Fibroblast of villous mesenchyme (primary cell): ENCODE measurements at regions not wholly inside any gene's neighbourhood (a gene's known extent, or its start where the extent isn't known, plus 50 kb on each side); places are given as distances from the start of the nearest gene placed in this dataset.

Source experiments
- DNase-seq: peaks from one replicate; pipeline ENCODE4 v3.0.0-alpha.2; 2010; ENCODE audit warnings: low read depth
- H3K4me3 ChIP-seq: 2 replicates; pipeline ENCODE4 v1.5.1; 2011; ENCODE audit warnings: low read depth, mild to moderate bottlenecking, low read length
- TF ChIP-seq, protein P1 (sequence below): IDR thresholded peaks from 2 replicates; pipeline ENCODE4 v1.5.1; 2012; ENCODE audit warnings: low read depth, mild to moderate bottlenecking, low read length; ENCODE audit not compliant: insufficient read depth

DNA sequence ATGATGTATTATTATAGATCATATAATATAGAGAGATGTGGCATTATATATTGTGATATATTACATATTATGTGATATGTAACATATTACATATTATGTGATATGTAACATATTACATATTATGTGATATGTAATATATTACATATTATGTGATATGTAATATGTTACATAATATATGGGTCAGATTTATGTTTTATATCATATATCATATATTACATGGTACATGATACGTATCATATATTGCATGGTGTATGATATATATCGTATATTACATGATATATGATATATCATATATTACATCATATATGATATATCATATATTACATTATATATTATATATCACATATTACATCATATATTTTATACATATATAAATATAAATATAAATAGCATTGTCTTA is 164.1 kb upstream of the NEBL start:
- TF ChIP-seq, protein P1, sequence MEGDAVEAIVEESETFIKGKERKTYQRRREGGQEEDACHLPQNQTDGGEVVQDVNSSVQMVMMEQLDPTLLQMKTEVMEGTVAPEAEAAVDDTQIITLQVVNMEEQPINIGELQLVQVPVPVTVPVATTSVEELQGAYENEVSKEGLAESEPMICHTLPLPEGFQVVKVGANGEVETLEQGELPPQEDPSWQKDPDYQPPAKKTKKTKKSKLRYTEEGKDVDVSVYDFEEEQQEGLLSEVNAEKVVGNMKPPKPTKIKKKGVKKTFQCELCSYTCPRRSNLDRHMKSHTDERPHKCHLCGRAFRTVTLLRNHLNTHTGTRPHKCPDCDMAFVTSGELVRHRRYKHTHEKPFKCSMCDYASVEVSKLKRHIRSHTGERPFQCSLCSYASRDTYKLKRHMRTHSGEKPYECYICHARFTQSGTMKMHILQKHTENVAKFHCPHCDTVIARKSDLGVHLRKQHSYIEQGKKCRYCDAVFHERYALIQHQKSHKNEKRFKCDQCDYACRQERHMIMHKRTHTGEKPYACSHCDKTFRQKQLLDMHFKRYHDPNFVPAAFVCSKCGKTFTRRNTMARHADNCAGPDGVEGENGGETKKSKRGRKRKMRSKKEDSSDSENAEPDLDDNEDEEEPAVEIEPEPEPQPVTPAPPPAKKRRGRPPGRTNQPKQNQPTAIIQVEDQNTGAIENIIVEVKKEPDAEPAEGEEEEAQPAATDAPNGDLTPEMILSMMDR: no peak
- no peak for DNase-seq
- H3K4me3 ChIP-seq: no peak overlapping the region

- DNase-seq: no peak
- no peak overlapping the region for H3K4me3 ChIP-seq
- TF ChIP-seq, protein P1: no peak
Observed at GRCh38 chr10:21060626-21061025, 163.5 kb upstream of the NEBL start.

- DNase-seq: no peak
- H3K4me3 ChIP-seq: no peak overlapping the region
- TF ChIP-seq, protein P1: no peak
Observed at GRCh38 chr10:21057989-21058388, 160.9 kb upstream of the NEBL start.

DNA sequence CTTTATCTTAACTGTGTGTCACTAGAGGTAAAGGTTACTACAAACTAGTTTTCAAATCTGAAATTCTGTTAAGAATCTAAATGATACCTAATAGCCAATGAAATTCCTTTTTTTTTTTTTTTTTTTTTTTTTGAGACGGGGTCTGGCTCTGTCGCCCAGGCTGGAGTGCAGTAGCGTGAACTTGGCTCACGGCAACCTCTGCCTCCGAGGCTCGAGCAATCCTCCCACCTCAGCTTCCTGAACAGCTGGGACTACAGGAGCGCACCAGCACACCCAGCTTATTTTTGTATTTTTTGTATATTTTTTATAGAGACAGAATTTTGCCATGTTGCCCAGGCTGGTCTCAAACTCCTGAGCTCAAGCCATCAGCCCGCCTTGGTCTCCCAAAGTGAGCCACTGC is 160.3 kb upstream of the NEBL start:
- TF ChIP-seq, protein P1: no peak
- DNase-seq: no peak
- H3K4me3 ChIP-seq: no peak overlapping the region

- TF ChIP-seq, protein P1: no peak
- H3K4me3 ChIP-seq: no peak overlapping the region
- DNase-seq: no peak
Observed at GRCh38 chr10:21056461-21056860, 159.3 kb upstream of the NEBL start.

GRCh38 chr10:21055339-21056135 is 158.4 kb upstream of the NEBL start:
- TF ChIP-seq, protein P1: no peak
- no peak overlapping the region for H3K4me3 ChIP-seq
- DNase-seq: no peak
